C4-2B (cell line): ENCODE measurements at regions not wholly inside any gene's neighbourhood (a gene's known extent, or its start where the extent isn't known, plus 50 kb on each side); places are given as distances from the start of the nearest gene placed in this dataset.

Experiments
- ZFX ChIP-seq: fragments of 450-650 bp; IDR thresholded peaks from 2 replicates; pipeline ENCODE4 v1.6.1; 2017
- TF ChIP-seq, protein P1 (sequence below): fragments of 450-650 bp; conservative IDR thresholded peaks from 2 replicates; pipeline ENCODE4 v1.5.1; 2017; ENCODE audit warnings: mild to moderate bottlenecking

GRCh38 chr6:86724695-86725094 is 212.6 kb upstream of the HTR1E start:
- TF ChIP-seq, protein P1, sequence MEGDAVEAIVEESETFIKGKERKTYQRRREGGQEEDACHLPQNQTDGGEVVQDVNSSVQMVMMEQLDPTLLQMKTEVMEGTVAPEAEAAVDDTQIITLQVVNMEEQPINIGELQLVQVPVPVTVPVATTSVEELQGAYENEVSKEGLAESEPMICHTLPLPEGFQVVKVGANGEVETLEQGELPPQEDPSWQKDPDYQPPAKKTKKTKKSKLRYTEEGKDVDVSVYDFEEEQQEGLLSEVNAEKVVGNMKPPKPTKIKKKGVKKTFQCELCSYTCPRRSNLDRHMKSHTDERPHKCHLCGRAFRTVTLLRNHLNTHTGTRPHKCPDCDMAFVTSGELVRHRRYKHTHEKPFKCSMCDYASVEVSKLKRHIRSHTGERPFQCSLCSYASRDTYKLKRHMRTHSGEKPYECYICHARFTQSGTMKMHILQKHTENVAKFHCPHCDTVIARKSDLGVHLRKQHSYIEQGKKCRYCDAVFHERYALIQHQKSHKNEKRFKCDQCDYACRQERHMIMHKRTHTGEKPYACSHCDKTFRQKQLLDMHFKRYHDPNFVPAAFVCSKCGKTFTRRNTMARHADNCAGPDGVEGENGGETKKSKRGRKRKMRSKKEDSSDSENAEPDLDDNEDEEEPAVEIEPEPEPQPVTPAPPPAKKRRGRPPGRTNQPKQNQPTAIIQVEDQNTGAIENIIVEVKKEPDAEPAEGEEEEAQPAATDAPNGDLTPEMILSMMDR, result no peak
- TF ChIP-seq ZFX, result no peak
